GM06990 (cell line): ENCODE measurements at regions not wholly inside any gene's neighbourhood (a gene's known extent, or its start where the extent isn't known, plus 50 kb on each side); places are given as distances from the start of the nearest gene placed in this dataset.

Experiments used
- DNase-seq: peaks from one replicate; pipeline ENCODE4 v3.0.0-alpha.2; 2011; ENCODE audit not compliant: insufficient read length; ENCODE audit errors: extremely low read depth
- H3K27me3 ChIP-seq: replicated peaks from 2 replicates; pipeline ENCODE4 v1.6.0; 2011; ENCODE audit warnings: low read length; ENCODE audit not compliant: control insufficient read depth, insufficient read depth
- H3K36me3 ChIP-seq: 2 replicates; pipeline ENCODE4 v1.5.1; 2011; ENCODE audit warnings: low read length; ENCODE audit not compliant: control insufficient read depth, insufficient read depth
- H3K4me3 ChIP-seq: replicated peaks from 2 replicates; pipeline ENCODE4 v1.5.1; 2011; ENCODE audit warnings: low read depth, mild to moderate bottlenecking, control low read depth, low read length
- CTCF ChIP-seq: IDR thresholded peaks from 2 replicates; pipeline ENCODE4 v1.5.1; 2011; ENCODE audit warnings: low read length, control low read depth, mild to moderate bottlenecking, inconsistent platforms; ENCODE audit not compliant: insufficient read depth, poor library complexity, severe bottlenecking

DNA sequence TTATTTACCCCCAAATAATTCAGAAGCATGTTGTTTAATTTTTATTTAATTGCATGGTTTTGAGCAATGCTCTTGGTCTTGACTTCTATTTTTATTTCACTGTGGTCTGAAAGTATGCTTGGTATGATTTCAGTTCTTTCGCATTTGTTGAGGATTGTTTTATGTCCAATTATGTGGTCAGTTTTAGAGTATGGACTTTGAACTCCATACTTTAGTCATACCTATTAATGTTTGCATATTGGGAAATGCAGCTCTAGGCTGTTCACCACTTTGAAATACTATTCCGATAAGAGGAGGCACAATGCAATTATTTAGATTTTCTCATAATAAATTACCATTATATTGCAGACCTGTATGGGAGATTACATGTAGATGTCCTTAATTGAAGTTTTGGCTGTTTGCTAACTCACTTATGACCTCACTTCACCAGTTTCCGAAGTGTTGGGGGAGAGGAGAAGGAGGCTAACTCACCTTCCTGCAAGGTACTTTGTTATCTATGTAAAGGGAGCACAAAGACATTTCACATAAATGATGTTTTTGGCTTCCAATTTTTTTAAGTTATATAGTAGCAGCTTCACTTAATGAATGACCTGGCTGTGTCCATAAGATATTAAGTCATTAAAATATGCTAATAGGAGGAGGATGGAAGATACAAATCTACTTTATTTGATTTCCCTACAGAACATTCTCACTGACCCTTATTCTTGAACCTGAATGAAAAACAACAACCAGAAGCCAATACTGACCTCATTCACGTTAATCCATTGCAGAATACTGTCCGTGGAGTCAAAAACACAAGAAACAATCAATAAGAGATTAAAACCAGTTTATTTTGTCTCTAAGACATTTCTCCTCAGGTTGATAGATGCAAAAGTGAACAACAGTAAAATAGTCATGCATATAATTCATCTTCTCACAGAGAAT is 970.3 kb upstream of the ARRDC3 start:
- Histone ChIP-seq H3K36me3 (no peaks in the 10 kb centered on the region), H3K27me3 (no peaks in the 10 kb centered on the region), H3K4me3 (no peak overlapping the region)
- DNase-seq: no peak
- TF ChIP-seq CTCF: no peak

DNA sequence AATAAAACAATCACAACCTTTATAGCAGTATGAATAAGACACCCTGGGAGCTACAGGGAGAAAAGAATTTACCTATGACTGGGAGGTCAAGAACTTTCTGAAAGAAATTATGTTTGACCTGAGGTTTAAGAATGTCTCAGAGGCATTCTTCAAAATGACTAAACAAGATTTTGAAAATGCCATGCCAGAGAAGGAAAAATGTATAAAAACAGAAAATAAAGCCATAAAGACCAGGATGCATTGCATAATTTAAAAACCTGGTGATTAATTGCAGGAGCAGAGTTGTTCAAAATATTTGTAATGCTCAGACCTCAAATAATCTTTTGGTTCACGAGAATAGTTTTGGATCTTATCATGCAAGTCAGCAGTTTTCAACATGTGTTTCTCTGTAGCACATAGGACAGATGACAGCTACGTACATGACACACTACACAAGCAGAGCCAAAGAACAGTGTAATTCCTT is 954.7 kb upstream of the ARRDC3 start:
- no peak for DNase-seq
- H3K4me3 ChIP-seq: no peak overlapping the region
- TF ChIP-seq CTCF: no peak
- no peaks in the 10 kb centered on the region for H3K27me3 ChIP-seq
- no peaks in the 10 kb centered on the region for H3K36me3 ChIP-seq

DNA sequence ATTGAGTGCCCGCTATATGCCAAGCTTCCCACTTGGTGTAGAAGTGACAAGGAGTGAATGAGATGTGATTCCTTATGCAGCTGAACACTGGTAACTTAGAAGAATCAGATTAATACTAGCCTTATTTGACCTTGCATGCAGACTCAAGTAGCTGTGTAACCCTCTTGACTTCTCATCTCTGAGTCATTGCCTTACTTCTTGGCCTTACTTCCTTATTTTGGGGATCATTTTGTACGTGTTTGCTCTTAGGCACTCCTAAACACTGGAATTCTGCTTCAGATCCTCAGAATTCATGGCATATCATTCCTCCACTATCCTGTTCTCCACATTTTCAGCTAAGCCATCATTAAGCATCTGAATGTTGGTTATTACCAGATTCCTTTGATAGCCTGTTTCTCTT is 948.9 kb upstream of the ARRDC3 start:
- no peak for TF ChIP-seq CTCF
- Histone ChIP-seq H3K36me3 (no peaks in the 10 kb centered on the region), H3K4me3 (no peak overlapping the region), H3K27me3 (no peaks in the 10 kb centered on the region)
- DNase-seq: no peak

GRCh38 chr5:92330365-92330764 is 947.2 kb upstream of the ARRDC3 start:
- no peak overlapping the region for H3K4me3 ChIP-seq
- TF ChIP-seq CTCF: no peak
- no peaks in the 10 kb centered on the region for H3K36me3 ChIP-seq
- no peak for DNase-seq
- no peaks in the 10 kb centered on the region for H3K27me3 ChIP-seq

DNA sequence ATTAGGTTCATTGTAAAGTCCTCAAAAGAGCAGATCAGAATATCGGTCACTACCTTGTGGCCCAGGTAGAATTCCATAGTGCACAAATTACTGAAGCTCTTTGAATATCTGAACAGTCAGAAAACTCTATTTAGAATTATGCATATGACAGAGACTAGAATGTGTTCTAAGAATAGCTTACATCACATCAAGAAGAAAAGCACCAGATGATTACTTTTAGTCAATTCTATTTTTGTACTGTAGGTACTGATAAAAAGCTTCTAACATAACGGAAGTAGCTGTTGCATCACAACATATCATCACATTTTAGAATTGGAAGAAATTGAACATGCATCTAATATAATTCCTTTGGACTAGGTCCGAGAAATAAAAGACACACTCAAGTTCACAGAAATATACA is 946.6 kb upstream of the ARRDC3 start:
- no peak for DNase-seq
- Histone ChIP-seq H3K4me3 (no peak overlapping the region), H3K27me3 (no peaks in the 10 kb centered on the region), H3K36me3 (no peaks in the 10 kb centered on the region)
- no peak for TF ChIP-seq CTCF
